ENCODE measurements at regions not wholly inside any gene's neighbourhood (a gene's known extent, or its start where the extent isn't known, plus 50 kb on each side); places are given as distances from the start of the nearest gene placed in this dataset.

DNA sequence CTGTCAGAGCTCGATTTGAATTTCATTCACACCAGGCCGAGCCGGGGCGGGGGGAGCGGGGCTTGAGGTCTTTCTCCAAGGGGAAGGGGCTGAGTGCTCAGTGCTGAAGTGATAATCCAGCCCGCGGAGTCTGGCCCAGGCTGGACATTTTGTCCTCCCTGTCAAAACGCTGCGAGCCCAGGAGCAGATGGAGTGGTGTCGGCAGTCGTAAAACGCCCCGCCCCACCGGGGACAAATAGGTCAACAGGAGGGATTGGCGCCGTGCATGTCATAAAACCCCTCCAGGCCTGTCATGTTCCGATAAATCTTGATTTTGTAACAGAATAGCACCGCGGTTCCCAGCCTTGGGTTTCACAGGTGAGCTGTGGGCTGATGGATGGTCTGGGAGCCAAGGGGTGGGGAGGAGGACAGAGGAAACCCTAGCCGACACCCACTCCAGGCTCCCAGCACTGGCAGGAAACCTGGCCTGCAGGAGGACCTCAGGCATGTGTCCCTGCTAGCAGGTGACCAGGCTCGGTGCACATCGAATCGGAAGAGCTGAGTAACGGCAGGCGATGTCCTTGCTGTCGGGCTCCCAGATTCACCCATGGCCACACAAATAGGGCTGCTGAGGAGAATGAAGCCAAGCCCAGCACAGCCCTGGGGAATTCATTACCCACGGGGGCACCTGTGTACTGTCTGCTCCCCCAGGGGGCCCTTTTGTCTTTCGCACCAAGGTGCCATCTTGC is 341.4 kb downstream of the FOXL1 start:
- no peak for DNase-seq

- DNase-seq = no peak
These were observed 342.9 kb downstream of the FOXL1 start for GRCh38 chr16:86921289-86921688.

DNA sequence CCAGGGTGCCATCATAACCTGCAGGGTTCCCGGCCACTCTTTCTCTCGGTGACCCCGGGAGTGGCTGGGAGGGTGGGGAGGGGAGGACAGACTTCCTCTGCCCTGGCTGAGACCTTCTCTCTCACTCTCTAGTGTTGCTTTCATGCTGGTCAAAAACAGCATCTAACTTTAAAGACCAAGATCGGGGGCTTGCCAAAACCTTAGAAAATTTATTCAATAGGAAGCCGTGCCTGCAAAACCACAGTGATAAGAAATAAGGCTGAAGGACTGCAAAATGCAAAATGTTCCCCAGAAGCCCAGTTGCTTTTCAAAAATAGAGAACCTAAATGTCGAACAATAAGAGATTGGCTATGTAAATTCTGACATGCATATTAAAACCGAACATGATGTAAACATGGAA is 344.0 kb downstream of the FOXL1 start:
- DNase-seq = no peak

- no peak for DNase-seq
These were observed 345.3 kb downstream of the FOXL1 start for GRCh38 chr16:86923656-86924055.

DNA sequence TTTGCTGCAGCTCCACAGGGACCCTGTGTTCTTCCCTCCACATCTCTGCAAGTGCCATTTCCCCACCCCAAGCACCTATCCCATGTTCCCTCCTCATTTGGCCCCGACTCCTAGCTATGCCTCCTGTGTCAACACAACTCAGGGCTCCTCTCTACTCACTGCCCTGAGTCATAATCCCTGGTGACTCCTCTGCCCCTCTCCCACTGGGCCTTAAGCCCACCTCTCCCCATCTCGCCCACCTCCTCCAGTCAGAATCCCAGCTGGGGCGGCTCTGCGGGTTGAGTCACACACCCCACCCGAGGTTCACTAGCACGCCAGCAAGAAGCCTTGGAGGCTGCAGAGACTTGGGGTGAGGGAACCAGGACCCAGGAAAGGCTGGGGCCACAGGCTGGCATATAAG is 346.2 kb downstream of the FOXL1 start:
- DNase-seq = no peak

GRCh38 chr16:86925067-86925791 is 346.9 kb downstream of the FOXL1 start:
- DNase-seq = no peak

GRCh38 chr16:86926181-86927094 is 348.1 kb downstream of the FOXL1 start:
- DNase-seq = no peak

DNA sequence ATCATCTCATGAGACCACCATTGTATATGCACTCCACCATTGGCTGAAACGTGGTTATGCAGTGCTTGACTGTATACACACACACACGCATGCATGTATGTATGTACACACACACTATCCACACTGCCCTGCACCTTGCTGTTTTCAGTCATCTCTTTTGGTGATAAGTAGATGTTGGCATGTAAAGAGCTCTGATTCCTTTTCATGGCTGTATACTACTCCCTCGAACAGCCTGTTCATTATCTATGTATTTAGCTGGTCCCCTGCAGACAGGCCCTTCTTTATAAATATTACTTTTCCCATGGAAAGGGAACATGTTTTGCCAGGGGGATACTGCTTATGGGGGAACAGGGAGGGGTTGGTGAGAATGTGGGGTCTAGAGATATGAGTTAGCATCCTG is 349.4 kb downstream of the FOXL1 start:
- DNase-seq = no peak

GRCh38 chr16:86928523-86929011 is 350.2 kb downstream of the FOXL1 start:
- DNase-seq = no peak

DNA sequence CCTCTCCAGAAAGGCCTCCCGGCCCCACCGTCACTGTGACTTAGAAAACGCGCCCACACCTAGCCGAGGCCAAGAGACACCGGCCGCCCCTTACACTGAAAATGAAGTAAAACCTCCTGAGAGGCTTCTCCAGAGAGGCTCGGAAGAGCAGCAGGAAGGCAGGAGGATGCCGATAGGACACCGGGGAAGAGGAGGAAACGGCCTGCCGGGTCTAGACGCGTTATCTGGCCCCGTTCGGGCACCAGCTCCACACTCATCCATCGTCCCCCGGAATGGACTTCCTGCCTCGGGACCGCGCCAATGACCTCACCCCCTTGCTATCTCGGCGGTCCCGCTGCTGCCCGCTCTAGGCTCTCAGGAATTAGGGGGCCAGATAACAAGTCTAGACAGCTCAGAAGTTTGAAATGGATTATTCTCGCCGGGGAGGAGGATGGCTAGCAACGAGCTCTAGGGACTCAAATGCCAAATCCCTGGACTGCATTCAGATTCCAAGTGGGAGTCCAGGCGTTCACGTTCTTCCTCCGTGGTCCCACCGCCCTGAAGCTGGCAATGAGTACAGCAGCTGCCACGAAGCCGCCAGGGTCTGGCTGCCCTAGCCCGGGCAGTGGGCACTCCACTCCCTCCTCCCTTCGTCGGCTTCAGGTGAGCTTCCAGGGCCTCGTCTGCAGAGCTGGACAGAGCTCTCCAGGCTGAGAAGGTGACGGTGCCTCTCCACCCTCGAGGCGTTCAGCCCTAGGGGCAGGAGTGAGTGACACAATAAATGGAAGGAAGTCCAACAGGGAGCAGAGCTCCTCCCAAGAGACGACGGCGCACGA is 350.9 kb downstream of the FOXL1 start:
- no peak for DNase-seq

DNA sequence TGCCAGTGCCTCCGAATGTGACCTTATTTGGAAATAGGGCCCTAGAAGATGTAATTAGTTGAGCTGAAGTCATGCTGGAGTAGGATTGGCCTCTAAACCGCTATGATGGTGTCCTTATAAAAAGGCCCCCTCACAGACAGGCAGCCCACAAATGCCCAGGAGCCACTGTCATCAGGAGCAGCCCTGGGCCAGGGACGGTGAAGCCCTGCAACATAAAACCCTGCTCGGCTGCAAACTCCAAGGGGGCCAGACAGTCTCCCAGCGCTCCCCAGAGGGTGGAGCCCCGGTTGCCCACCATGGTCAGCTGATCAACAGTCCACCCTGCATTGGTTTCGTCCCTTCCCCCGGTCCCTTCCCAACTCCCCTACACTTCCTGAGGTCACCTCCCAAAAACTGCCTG is 351.7 kb downstream of the FOXL1 start:
- no peak for DNase-seq

DNA sequence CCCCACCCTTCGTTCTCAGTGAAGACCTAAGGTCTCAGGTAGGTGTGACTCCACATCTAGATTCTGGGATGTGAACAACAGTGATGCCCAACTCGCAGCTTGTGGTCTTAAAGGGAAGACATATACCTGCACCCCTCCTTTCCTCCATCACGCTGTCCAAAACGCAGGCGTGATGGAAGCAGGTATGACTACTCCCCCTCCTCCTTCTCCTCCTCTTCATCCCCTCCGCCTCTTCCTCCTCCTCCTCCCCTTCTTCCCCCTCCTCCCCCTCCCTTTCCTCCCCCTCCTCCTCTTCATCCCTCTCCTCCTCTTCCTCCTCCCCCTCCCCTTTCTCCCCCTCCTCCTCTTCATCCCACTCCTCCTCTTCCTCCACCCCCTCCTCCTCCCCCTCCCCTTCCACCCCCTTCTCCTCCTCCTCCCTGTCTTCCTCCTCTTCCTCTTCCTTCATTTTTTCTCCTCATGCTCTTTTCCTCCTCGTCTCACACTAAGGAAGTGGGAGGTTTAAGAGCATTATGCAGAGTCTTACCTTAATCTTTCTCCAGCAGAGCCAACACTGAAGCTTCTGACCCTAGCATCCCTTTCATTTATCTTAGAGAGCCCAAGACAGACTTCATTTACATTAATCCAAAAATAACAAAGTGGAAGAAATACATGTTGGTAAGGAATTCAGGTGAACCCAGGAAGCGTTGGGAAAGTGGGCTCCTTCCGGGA is 352.5 kb downstream of the FOXL1 start:
- no peak for DNase-seq

- no peak for DNase-seq
These were observed 353.1 kb downstream of the FOXL1 start for GRCh38 chr16:86931410-86931941.

GRCh38 chr16:86932130-86932982 is 354.0 kb downstream of the FOXL1 start:
- DNase-seq = no peak

GRCh38 chr16:86934581-86935375 is 356.4 kb downstream of the FOXL1 start:
- DNase-seq = no peak

DNA sequence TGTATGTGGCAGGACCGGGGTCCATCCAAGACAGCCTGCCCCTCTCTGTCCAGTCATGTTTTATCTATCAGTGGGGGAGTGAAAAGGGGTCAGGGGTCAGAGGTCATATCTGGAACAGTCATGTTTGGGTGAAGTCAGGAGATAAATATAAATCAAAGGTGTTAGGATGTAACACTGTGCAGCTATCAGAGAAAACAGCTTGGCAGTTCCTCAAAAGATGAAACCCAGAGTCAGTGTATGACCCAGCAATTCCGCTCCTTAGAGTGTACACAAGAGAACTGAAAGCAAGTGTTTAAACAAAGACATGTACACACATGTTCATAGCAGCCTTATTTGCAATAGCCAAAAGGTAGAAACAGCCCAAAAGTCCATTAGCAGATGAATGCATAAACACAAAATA is 361.3 kb downstream of the FOXL1 start:
- DNase-seq = no peak

GRCh38 chr16:86941731-86942130 is 363.4 kb downstream of the FOXL1 start:
- DNase-seq = no peak

DNA sequence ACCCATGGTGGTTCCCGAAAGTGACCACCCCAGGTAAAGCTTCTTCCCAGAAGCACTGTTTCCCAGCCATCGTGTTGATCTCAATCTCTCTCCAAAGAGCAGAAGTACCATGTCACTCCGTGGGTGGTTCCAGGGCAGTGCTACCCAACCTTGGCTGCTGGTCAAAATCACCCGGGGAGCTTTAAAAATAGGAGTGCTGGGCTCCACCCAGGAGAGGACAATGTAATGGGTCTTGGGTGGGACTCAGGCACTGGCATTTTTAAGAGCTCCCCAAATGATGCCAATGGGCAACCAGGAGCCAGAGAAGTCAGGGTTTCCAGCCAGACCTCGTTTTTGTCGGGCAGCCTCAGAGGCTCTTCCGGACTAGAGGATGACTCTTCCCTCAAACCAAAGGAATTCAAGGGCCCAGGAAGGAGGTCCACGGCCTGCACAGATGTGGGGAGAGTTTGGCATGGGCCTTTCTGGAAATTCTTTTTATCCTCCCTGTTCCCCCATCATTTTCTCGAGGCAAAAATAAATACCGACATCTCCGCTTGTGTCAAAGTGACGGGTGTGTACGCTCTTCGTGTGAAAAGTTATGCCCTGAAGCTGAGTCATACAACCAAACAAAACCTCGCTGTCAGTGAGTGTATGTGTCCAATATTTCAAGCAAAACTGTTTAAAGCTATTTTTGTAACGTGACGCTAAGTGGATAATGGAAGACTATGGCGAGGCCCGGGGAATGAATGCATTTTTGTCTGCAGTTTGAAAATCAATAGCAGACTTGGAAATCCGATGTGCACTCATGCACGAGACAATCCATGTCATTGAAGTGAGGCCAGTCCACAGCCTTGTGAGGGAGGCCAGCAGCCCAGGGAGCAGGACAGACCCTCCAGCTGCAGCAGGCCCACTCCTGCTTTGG is 364.1 kb downstream of the FOXL1 start:
- DNase-seq = no peak
